ENCODE measurements at regions not wholly inside any gene's neighbourhood (a gene's known extent, or its start where the extent isn't known, plus 50 kb on each side); places are given as distances from the start of the nearest gene placed in this dataset.

- BruUV-seq (replicated peaks): no TSS peak
- intact Hi-C loops (cut with micrococcal nuclease; ENCODE audit: unreplicated experiment): no loop called here
- Histone ChIP-seq H3K9me3 (ENCODE audit: control insufficient read depth, insufficient read depth, low read depth, low read length) (no peaks in the 10 kb centered on the region), H3K36me3 (ENCODE audit: control insufficient read depth, insufficient read depth, low read length) (no peaks in the 10 kb centered on the region), H3K4me3 (ENCODE audit: low read depth in 2 of 2, low read length in 2 of 2) (no peak overlapping the region), H3K27ac (ENCODE audit: low read length) (no peak overlapping the region), H3K4me1 (ENCODE audit: control insufficient read depth, insufficient read depth, low read length) (no peaks in the 10 kb centered on the region), H3K27me3 (ENCODE audit: control insufficient read depth, insufficient read depth, low read length) (no peaks in the 10 kb centered on the region)
- ATAC-seq (no peak), DNase-seq (ENCODE audit: low read depth, low spot score) (no peak)
- in situ Hi-C loops (cut with HindIII; ENCODE audit: low pct_unique_long_range_greater_than_20kb, low sequenced_read_pairs): no loop called here
- CTCF ChIA-PET: no interaction called here
- POLR2A ChIA-PET: no interaction called here
- TF ChIP-seq TCF7L2 (IDR thresholded peaks at IDR 0.05; ENCODE audit: low read depth, low read length) (no peak), SIN3A (IDR thresholded peaks at IDR 0.05; ENCODE audit: borderline replicate concordance, insufficient read depth, low read depth, low read length) (no peak), REST (IDR thresholded peaks at IDR 0.05; ENCODE audit: insufficient read depth in 1 of 2, low read depth in 2 of 2, low read length in 1 of 2) (no peak), POLR2AphosphoS5 (IDR thresholded peaks at IDR 0.05; ENCODE audit: low read depth, low read length) (no peak), CTCF (IDR thresholded peaks at IDR 0.05) (no peak)
These were observed 854.3 kb downstream of the METTL15 start for GRCh38 chr11:28962502-28962901.

- no TSS peak for BruUV-seq (replicated peaks)
These were observed 853.5 kb downstream of the METTL15 start for GRCh38 chr11:28961726-28962125.

More at GRCh38 chr11:28961726-28962125, 853.5 kb downstream of the METTL15 start:
- POLR2A ChIA-PET: no interaction called here
- DNase-seq (ENCODE audit: low read depth, low spot score): no peak
- Histone ChIP-seq H3K27ac (ENCODE audit: low read length) (no peak overlapping the region), H3K4me3 (ENCODE audit: low read depth in 2 of 2, low read length in 2 of 2) (no peak overlapping the region), H3K36me3 (ENCODE audit: control insufficient read depth, insufficient read depth, low read length) (no peaks in the 10 kb centered on the region), H3K4me1 (ENCODE audit: control insufficient read depth, insufficient read depth, low read length) (no peaks in the 10 kb centered on the region), H3K27me3 (ENCODE audit: control insufficient read depth, insufficient read depth, low read length) (no peaks in the 10 kb centered on the region), H3K9me3 (ENCODE audit: control insufficient read depth, insufficient read depth, low read depth, low read length) (no peaks in the 10 kb centered on the region)
- no peak for TF ChIP-seq POLR2AphosphoS5 (IDR thresholded peaks at IDR 0.05; ENCODE audit: low read depth, low read length)
- TF ChIP-seq TCF7L2 (IDR thresholded peaks at IDR 0.05; ENCODE audit: low read depth, low read length): no peak
- TF ChIP-seq SIN3A (IDR thresholded peaks at IDR 0.05; ENCODE audit: borderline replicate concordance, insufficient read depth, low read depth, low read length): no peak
- no peak for TF ChIP-seq CTCF (IDR thresholded peaks at IDR 0.05)
- no peak for TF ChIP-seq REST (IDR thresholded peaks at IDR 0.05; ENCODE audit: insufficient read depth in 1 of 2, low read depth in 2 of 2, low read length in 1 of 2)
- ATAC-seq: no peak
- CTCF ChIA-PET: no interaction called here
- in situ Hi-C loops (cut with HindIII; ENCODE audit: low pct_unique_long_range_greater_than_20kb, low sequenced_read_pairs): no loop called here
- intact Hi-C loops (cut with micrococcal nuclease; ENCODE audit: unreplicated experiment): no loop called here
